ENCODE measurements at regions not wholly inside any gene's neighbourhood (a gene's known extent, or its start where the extent isn't known, plus 50 kb on each side); places are given as distances from the start of the nearest gene placed in this dataset.

GRCh38 chr1:5516756-5517155, 475.5 kb downstream of the NPHP4 start:
- DNase-seq (ENCODE audit: low read depth): no peak
- no peak overlapping the region for H3K4me3 ChIP-seq (ENCODE audit: control insufficient read depth, low read depth, low read length)
- TF ChIP-seq CTCF (IDR thresholded peaks at IDR 0.05; ENCODE audit: control insufficient read depth, insufficient read depth, low read depth, low read length, missing control alignments): no peak

GRCh38 chr1:5515501-5515900, 476.7 kb downstream of the NPHP4 start:
- H3K4me3 ChIP-seq (ENCODE audit: control insufficient read depth, low read depth, low read length): no peak overlapping the region
- no peak for TF ChIP-seq CTCF (IDR thresholded peaks at IDR 0.05; ENCODE audit: control insufficient read depth, insufficient read depth, low read depth, low read length, missing control alignments)
- DNase-seq (ENCODE audit: low read depth): no peak

- H3K4me3 ChIP-seq (ENCODE audit: control insufficient read depth, low read depth, low read length): no peak overlapping the region
- DNase-seq (ENCODE audit: low read depth): no peak
- peak; percentile 98 for TF ChIP-seq CTCF (IDR thresholded peaks at IDR 0.05; ENCODE audit: control insufficient read depth, insufficient read depth, low read depth, low read length, missing control alignments)
Measured at GRCh38 chr1:5514527-5515183, 477.6 kb downstream of the NPHP4 start.

GRCh38 chr1:5513846-5514526, 478.2 kb downstream of the NPHP4 start:
- no peak for TF ChIP-seq CTCF (IDR thresholded peaks at IDR 0.05; ENCODE audit: control insufficient read depth, insufficient read depth, low read depth, low read length, missing control alignments)
- H3K4me3 ChIP-seq (ENCODE audit: control insufficient read depth, low read depth, low read length): no peak overlapping the region

GRCh38 chr1:5513179-5513578, 479.0 kb downstream of the NPHP4 start:
- no peak overlapping the region for H3K4me3 ChIP-seq (ENCODE audit: control insufficient read depth, low read depth, low read length)
- TF ChIP-seq CTCF (IDR thresholded peaks at IDR 0.05; ENCODE audit: control insufficient read depth, insufficient read depth, low read depth, low read length, missing control alignments): no peak
- DNase-seq (ENCODE audit: low read depth): no peak

More at GRCh38 chr1:5513846-5514526, 478.2 kb downstream of the NPHP4 start:
- DNase-seq (ENCODE audit: low read depth): no peak

- H3K4me3 ChIP-seq (ENCODE audit: control insufficient read depth, low read depth, low read length): no peak overlapping the region
- no peak for TF ChIP-seq CTCF (IDR thresholded peaks at IDR 0.05; ENCODE audit: control insufficient read depth, insufficient read depth, low read depth, low read length, missing control alignments)
- no peak for DNase-seq (ENCODE audit: low read depth)
Measured at GRCh38 chr1:5511381-5512097, 480.7 kb downstream of the NPHP4 start.
